ENCODE measurements at regions not wholly inside any gene's neighbourhood (a gene's known extent, or its start where the extent isn't known, plus 50 kb on each side); places are given as distances from the start of the nearest gene placed in this dataset.

DNA sequence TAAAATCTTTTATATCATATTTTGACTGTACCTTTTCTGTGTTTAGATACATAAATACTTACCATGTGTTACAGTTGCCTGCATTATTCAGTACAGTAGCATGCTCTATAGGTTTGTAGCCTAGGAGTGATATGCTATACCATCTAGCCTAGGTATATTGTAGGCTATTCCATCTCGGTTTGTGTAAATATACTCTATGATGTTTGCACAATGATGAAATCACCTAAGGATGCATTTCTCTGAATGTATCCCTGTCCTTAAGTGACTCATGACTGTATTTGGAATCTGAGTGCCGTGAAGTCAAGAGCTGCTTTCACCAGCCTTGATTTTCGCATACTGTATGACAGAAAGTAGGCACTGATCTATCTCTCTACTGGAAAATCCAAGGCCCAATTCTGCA is 129.9 kb downstream of the UTRN start:
- TF ChIP-seq POLR2AphosphoS5 (IDR thresholded peaks at IDR 0.05): no peak
- TF ChIP-seq, protein P1, sequence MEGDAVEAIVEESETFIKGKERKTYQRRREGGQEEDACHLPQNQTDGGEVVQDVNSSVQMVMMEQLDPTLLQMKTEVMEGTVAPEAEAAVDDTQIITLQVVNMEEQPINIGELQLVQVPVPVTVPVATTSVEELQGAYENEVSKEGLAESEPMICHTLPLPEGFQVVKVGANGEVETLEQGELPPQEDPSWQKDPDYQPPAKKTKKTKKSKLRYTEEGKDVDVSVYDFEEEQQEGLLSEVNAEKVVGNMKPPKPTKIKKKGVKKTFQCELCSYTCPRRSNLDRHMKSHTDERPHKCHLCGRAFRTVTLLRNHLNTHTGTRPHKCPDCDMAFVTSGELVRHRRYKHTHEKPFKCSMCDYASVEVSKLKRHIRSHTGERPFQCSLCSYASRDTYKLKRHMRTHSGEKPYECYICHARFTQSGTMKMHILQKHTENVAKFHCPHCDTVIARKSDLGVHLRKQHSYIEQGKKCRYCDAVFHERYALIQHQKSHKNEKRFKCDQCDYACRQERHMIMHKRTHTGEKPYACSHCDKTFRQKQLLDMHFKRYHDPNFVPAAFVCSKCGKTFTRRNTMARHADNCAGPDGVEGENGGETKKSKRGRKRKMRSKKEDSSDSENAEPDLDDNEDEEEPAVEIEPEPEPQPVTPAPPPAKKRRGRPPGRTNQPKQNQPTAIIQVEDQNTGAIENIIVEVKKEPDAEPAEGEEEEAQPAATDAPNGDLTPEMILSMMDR (IDR thresholded peaks at IDR 0.05): no peak

Data from gastroesophageal sphincter (tissue), 3 donors.